C4-2B (cell line): ENCODE measurements at regions not wholly inside any gene's neighbourhood (a gene's known extent, or its start where the extent isn't known, plus 50 kb on each side); places are given as distances from the start of the nearest gene placed in this dataset.

Experiments
- H3K27ac ChIP-seq: fragments of 450-650 bp; 2 replicates; pipeline ENCODE4 v1.5.1; 2017
- ZFX ChIP-seq: fragments of 450-650 bp; IDR thresholded peaks from 2 replicates; pipeline ENCODE4 v1.6.1; 2017
- TF ChIP-seq, protein P1 (sequence below): fragments of 450-650 bp; conservative IDR thresholded peaks from 2 replicates; pipeline ENCODE4 v1.5.1; 2017; ENCODE audit warnings: mild to moderate bottlenecking

DNA sequence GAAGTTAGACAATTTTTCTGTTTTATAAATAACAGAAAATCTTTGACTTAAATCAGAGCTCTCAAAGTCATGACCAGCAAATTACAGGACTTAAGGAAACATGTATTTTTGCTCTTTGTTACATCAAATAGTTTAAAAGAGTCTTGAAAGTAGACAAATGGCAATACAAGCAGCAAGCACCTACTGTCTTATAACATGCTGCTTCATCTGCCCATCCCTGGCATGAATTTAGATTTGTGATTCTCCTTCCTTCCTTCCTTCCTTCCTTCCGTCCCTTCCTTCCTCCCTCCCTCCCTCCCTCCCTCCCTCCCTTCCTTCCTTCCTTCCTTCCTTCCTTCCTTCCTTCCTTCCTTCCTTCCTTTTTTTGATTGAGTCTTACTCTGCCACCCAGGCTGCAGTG is 715.6 kb upstream of the FLRT2 start:
- no peak for TF ChIP-seq ZFX
- TF ChIP-seq, protein P1, sequence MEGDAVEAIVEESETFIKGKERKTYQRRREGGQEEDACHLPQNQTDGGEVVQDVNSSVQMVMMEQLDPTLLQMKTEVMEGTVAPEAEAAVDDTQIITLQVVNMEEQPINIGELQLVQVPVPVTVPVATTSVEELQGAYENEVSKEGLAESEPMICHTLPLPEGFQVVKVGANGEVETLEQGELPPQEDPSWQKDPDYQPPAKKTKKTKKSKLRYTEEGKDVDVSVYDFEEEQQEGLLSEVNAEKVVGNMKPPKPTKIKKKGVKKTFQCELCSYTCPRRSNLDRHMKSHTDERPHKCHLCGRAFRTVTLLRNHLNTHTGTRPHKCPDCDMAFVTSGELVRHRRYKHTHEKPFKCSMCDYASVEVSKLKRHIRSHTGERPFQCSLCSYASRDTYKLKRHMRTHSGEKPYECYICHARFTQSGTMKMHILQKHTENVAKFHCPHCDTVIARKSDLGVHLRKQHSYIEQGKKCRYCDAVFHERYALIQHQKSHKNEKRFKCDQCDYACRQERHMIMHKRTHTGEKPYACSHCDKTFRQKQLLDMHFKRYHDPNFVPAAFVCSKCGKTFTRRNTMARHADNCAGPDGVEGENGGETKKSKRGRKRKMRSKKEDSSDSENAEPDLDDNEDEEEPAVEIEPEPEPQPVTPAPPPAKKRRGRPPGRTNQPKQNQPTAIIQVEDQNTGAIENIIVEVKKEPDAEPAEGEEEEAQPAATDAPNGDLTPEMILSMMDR: no peak
- no peak overlapping the region for H3K27ac ChIP-seq

DNA sequence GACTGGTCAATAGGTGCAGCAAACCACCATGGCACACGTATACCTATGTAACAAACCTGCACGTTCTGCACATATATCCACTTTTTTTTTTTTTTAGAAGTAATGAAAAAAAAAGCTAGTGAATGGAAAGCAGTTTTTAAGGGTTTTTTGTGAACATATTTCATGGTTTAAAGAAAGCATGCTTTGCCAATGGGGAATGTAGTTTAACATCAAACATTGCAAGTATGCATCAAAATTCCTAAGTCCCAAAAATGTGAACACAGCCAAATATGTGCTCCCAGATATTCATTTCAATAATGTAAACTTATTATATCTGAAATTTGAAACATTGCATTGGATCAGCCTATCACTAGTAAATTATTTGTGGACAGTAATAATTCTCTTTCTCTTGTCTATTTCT is 710.4 kb upstream of the FLRT2 start:
- no peak overlapping the region for H3K27ac ChIP-seq
- TF ChIP-seq, protein P1: no peak
- TF ChIP-seq ZFX: no peak

DNA sequence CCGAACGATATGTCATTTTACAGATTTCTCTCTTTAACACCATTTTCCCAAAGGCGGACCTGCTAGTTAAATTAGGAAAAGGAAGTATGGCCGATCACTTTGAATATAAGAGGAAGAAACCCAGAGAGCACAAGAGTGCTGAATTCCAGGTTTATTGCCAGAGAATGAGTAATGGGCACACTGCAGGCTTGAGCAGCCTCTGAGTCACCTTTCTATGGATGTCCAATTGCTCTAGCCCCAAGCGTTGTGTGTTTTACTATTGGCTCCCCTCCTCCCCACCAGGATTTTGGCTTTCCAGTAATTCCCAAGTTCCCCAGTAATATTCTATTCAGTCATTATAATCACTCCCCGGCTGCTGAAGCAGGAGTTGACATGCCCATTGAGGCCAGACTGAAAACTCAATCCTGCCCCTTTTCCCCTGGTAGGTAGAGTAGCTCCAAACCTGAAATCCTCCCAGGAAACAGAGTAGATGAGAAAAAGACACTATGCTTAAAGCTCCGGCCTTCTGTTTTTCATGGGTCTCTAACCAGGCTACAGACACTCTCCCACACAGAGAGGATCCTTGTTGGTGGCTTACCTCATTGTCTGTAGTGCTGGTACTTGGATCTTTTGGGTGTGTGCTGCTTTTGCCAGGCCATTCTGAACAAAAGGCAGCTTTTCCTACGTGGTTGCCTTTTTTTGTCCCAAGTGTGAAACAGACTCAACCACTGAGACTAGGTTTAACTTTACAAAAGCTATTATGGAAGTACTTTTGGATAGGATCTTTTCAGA is 704.3 kb upstream of the FLRT2 start:
- TF ChIP-seq, protein P1: no peak
- no peak for TF ChIP-seq ZFX
- H3K27ac ChIP-seq: no peak overlapping the region

DNA sequence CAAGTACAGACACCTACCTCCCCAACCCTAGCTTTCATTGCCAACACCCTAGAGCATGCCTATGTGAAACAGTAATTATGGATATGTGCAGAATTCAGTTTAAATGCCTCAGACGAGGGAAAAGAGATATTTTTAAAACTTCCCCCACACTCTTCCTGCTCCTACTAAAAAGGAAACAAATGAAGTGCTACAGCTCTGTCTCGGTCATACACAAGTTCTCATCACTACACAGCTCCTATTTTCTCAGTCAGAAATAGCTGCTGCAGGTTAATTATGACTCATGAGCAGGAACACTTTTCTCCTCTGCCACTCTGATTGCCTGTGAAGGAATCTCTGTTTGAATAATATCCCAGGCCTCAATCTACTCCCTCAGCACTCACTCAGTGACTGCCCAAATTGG is 703.6 kb upstream of the FLRT2 start:
- no peak overlapping the region for H3K27ac ChIP-seq
- TF ChIP-seq, protein P1: no peak
- TF ChIP-seq ZFX: no peak

DNA sequence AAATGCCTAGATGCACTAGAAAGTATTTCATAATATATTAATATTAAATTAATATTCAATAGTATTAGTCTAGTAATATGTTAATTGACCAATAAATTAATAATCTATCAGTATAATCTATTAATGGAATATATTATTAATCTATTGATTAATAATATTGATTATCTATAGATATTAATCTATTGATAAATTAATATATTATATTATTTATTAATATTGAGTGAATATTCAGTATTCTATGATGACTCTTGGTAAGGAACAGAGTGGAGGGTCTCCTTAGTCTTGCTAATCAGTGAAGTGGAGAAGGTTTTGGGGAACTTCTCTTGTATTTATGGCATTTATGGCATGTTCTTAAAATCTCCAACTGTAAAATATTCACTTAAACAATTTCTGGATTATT is 679.3 kb upstream of the FLRT2 start:
- no peak for TF ChIP-seq ZFX
- no peak overlapping the region for H3K27ac ChIP-seq

DNA sequence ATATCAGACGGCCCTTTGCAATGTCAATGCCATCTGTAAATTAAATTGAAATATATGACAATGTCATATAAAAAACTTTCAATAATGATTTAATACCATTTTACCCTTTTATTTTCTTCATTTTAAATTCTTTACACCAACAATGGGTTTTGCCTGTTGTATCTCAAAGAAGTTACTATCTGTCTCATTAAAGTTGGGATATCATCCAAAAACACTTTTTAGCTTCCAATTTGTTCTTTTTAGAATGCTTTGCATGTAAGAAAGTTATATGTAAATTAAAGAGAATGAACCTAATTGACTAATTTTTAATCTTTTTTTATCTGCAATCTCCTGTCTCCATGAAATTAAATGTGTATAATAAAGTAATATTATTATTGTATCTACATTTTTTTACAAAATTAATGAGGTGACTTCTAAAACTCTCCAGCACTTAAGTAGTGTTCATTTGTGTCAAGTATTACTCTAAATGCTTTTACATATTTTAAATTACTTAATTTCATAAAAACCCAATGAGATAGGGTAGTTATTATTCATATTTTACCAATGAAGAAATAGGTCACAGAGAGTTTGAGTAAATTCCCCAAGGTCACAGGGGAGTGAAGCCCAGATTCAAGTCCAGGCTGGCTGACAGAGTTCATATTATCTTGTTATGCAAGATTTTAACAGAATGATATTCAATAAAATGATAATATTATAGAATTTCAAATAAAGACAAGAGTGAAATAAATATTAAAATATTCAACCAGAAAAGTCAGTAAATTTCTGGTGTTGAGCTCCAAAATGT is 673.0 kb upstream of the FLRT2 start:
- TF ChIP-seq ZFX: no peak
- TF ChIP-seq, protein P1: no peak
- H3K27ac ChIP-seq: no peak overlapping the region

DNA sequence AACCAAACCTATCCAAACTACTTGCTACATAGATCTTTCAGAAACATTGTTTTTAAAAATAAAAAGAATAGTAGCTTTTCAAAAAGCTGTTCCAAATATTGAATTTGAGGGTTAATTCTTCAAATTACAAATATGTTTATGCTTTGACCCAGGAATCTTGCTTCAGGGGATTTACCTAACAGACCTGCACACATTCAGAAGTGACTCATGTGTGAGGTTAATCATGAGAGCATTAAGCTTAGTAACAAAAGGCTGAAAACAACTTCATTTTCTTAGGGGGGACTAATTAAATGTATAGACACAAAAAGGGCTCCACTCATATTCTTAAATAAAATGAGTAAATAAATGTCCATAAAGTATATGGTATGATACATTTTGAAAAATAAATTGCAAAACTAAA is 672.4 kb upstream of the FLRT2 start:
- H3K27ac ChIP-seq: no peak overlapping the region

More for the DNA sequence above, 672.4 kb upstream of the FLRT2 start:
- TF ChIP-seq, protein P1: no peak
